Subcutaneous abdominal adipose tissue (tissue), 5 donors: ENCODE measurements at regions not wholly inside any gene's neighbourhood (a gene's known extent, or its start where the extent isn't known, plus 50 kb on each side); places are given as distances from the start of the nearest gene placed in this dataset.
A peak's percentile ranks its signal among the peaks of the same experiment; 100 is the strongest.

Experiments used
- H3K27ac ChIP-seq: one replicate; pipeline ENCODE4 v1.7.0; 2013; ENCODE audit warnings: low read depth, mild to moderate bottlenecking, inconsistent platforms, low read length, moderate library complexity
- H3K27me3 ChIP-seq, 5 donors: one replicate each; pipeline ENCODE4 v1.7.0; 2013; ENCODE audit warnings: low read length in 5 of 5, inconsistent platforms in 1 of 5; ENCODE audit not compliant: control insufficient read depth in 5 of 5, insufficient read depth in 4 of 5
- H3K36me3 ChIP-seq, 5 donors: one replicate each; pipeline ENCODE4 v1.7.0; 2013; ENCODE audit warnings: low read length in 5 of 5; ENCODE audit not compliant: control insufficient read depth in 5 of 5, insufficient read depth in 5 of 5
- H3K4me1 ChIP-seq, 5 donors: one replicate each; pipeline ENCODE4 v1.7.0; 2013; ENCODE audit warnings: low read length in 5 of 5, mild to moderate bottlenecking in 3 of 5, moderate library complexity in 1 of 5; ENCODE audit not compliant: control insufficient read depth in 5 of 5, insufficient read depth in 5 of 5
- H3K4me3 ChIP-seq, 5 donors: one replicate each; pipeline ENCODE4 v1.7.0; 2013; ENCODE audit warnings: low read length in 5 of 5, low read depth in 1 of 5
- H3K9ac ChIP-seq, 5 donors: one replicate each; pipeline ENCODE4 v1.7.0; 2013; ENCODE audit warnings: low read length in 5 of 5, mild to moderate bottlenecking in 4 of 5, moderate library complexity in 3 of 5
- H3K9me3 ChIP-seq, 5 donors: one replicate each; pipeline ENCODE4 v1.7.0; 2013; ENCODE audit warnings: low read length in 5 of 5; ENCODE audit not compliant: control insufficient read depth in 5 of 5
- donor health status: healthy.
- donor health status: healthy.
- donor health status: healthy.
- donor health status: healthy.
- donor health status: healthy.

GRCh38 chr2:226030788-226031646, 631.5 kb downstream of the NYAP2 start:
- Histone ChIP-seq H3K27me3 (no peaks in the 10 kb centered on the region), H3K9me3 (no peaks in the 10 kb centered on the region), H3K9ac (peak overlapping the region; percentile 28 to 68 (median 61)), H3K27ac (peak overlapping the region; percentile 80), H3K36me3 (no peaks in the 10 kb centered on the region), H3K4me3 (peak overlapping the region; percentile 73 to 91 (median 82)), H3K4me1 (peaks cover 0 to 20% (median 14%) of the 10 kb centered on the region in 5 donors)

GRCh38 chr2:226030369-226030768, 630.9 kb downstream of the NYAP2 start:
- H3K27me3 ChIP-seq, result no peaks in the 10 kb centered on the region
- H3K9ac ChIP-seq, result peak overlapping the region in 1 of 5 donors; percentile 68
- no peak overlapping the region for H3K27ac ChIP-seq
- H3K9me3 ChIP-seq, result no peaks in the 10 kb centered on the region
- H3K4me3 ChIP-seq, result peak overlapping the region in 2 of 5 donors; percentile 73 to 82
- H3K4me1 ChIP-seq, result peaks cover 0 to 20% (median 14%) of the 10 kb centered on the region in 5 donors
- H3K36me3 ChIP-seq, result no peaks in the 10 kb centered on the region

GRCh38 chr2:226023946-226024345, 624.4 kb downstream of the NYAP2 start:
- H3K27ac ChIP-seq, result no peak overlapping the region
- H3K9ac ChIP-seq, result no peak overlapping the region
- no peaks in the 10 kb centered on the region for H3K4me1 ChIP-seq
- no peaks in the 10 kb centered on the region for H3K27me3 ChIP-seq
- H3K4me3 ChIP-seq, result no peak overlapping the region
- H3K9me3 ChIP-seq, result no peaks in the 10 kb centered on the region
- H3K36me3 ChIP-seq, result no peaks in the 10 kb centered on the region

- no peak overlapping the region for H3K27ac ChIP-seq
- no peaks in the 10 kb centered on the region for H3K27me3 ChIP-seq
- no peaks in the 10 kb centered on the region for H3K36me3 ChIP-seq
- H3K4me3 ChIP-seq, result no peak overlapping the region
- H3K9ac ChIP-seq, result no peak overlapping the region
- no peaks in the 10 kb centered on the region for H3K4me1 ChIP-seq
- H3K9me3 ChIP-seq, result peaks cover 0 to 4% (median 0%) of the 10 kb centered on the region in 5 donors
Measured at GRCh38 chr2:226023383-226023782, 623.9 kb downstream of the NYAP2 start.

GRCh38 chr2:226020956-226021355, 621.4 kb downstream of the NYAP2 start:
- Histone ChIP-seq H3K9ac (no peak overlapping the region), H3K27ac (no peak overlapping the region), H3K9me3 (peaks cover 0 to 4% (median 0%) of the 10 kb centered on the region in 5 donors), H3K36me3 (no peaks in the 10 kb centered on the region), H3K27me3 (no peaks in the 10 kb centered on the region), H3K4me1 (no peaks in the 10 kb centered on the region), H3K4me3 (no peak overlapping the region)

GRCh38 chr2:226020176-226020575, 620.7 kb downstream of the NYAP2 start:
- Histone ChIP-seq H3K4me3 (no peak overlapping the region), H3K27me3 (no peaks in the 10 kb centered on the region), H3K27ac (no peak overlapping the region), H3K9ac (no peak overlapping the region), H3K36me3 (no peaks in the 10 kb centered on the region), H3K9me3 (peaks cover 0 to 4% (median 0%) of the 10 kb centered on the region in 5 donors), H3K4me1 (no peaks in the 10 kb centered on the region)

- peaks cover 0 to 4% (median 0%) of the 10 kb centered on the region in 5 donors for H3K9me3 ChIP-seq
- no peak overlapping the region for H3K4me3 ChIP-seq
- H3K36me3 ChIP-seq, result no peaks in the 10 kb centered on the region
- H3K27ac ChIP-seq, result no peak overlapping the region
- no peaks in the 10 kb centered on the region for H3K4me1 ChIP-seq
- H3K9ac ChIP-seq, result no peak overlapping the region
- H3K27me3 ChIP-seq, result no peaks in the 10 kb centered on the region
Measured at GRCh38 chr2:226018641-226019040, 619.1 kb downstream of the NYAP2 start.

GRCh38 chr2:226017537-226017936, 618.0 kb downstream of the NYAP2 start:
- H3K4me1 ChIP-seq, result no peaks in the 10 kb centered on the region
- H3K36me3 ChIP-seq, result no peaks in the 10 kb centered on the region
- H3K4me3 ChIP-seq, result no peak overlapping the region
- no peaks in the 10 kb centered on the region for H3K27me3 ChIP-seq
- peaks cover 0 to 4% (median 0%) of the 10 kb centered on the region in 5 donors for H3K9me3 ChIP-seq
- H3K27ac ChIP-seq, result no peak overlapping the region
- no peak overlapping the region for H3K9ac ChIP-seq

- H3K36me3 ChIP-seq, result no peaks in the 10 kb centered on the region
- no peaks in the 10 kb centered on the region for H3K4me1 ChIP-seq
- no peak overlapping the region for H3K4me3 ChIP-seq
- no peaks in the 10 kb centered on the region for H3K27me3 ChIP-seq
- peaks cover 0 to 4% (median 0%) of the 10 kb centered on the region in 5 donors for H3K9me3 ChIP-seq
- H3K27ac ChIP-seq, result no peak overlapping the region
- H3K9ac ChIP-seq, result no peak overlapping the region
Measured at GRCh38 chr2:226017107-226017506, 617.6 kb downstream of the NYAP2 start.

- H3K4me3 ChIP-seq, result no peak overlapping the region
Measured at GRCh38 chr2:226011716-226012450, 612.4 kb downstream of the NYAP2 start.

More at GRCh38 chr2:226011716-226012450, 612.4 kb downstream of the NYAP2 start:
- Histone ChIP-seq H3K36me3 (no peaks in the 10 kb centered on the region), H3K27ac (no peak overlapping the region), H3K9me3 (no peaks in the 10 kb centered on the region), H3K9ac (no peak overlapping the region), H3K4me1 (no peaks in the 10 kb centered on the region), H3K27me3 (no peaks in the 10 kb centered on the region)
